ENCODE measurements at regions not wholly inside any gene's neighbourhood (a gene's known extent, or its start where the extent isn't known, plus 50 kb on each side); places are given as distances from the start of the nearest gene placed in this dataset.

DNA sequence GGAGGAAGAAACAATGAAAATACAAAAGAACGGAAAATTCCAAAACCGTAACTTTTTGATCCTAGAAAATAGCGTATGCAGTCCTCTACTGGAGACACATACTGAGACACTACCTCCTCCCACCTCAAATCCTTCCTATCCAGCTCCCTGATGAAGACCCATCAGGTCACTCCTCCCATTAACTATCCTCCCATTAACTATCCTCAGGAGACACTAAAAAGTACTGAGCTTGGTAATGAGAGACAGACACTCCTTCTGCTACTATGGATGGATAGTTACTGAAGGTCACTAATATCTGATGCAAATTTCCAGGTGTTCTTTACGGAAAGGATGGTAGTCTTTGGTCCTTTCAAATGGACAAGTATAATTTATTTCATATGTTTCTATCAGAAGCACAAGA lies 237.5 kb upstream of the BLID start:
- in situ Hi-C loops (cut with MboI; ENCODE audit: low pct_unique_long_range_greater_than_20kb, low sequenced_read_pairs, unreplicated experiment): no loop called here
- DNase-seq (ENCODE audit: low spot score): no peak
- TF ChIP-seq, protein P1, sequence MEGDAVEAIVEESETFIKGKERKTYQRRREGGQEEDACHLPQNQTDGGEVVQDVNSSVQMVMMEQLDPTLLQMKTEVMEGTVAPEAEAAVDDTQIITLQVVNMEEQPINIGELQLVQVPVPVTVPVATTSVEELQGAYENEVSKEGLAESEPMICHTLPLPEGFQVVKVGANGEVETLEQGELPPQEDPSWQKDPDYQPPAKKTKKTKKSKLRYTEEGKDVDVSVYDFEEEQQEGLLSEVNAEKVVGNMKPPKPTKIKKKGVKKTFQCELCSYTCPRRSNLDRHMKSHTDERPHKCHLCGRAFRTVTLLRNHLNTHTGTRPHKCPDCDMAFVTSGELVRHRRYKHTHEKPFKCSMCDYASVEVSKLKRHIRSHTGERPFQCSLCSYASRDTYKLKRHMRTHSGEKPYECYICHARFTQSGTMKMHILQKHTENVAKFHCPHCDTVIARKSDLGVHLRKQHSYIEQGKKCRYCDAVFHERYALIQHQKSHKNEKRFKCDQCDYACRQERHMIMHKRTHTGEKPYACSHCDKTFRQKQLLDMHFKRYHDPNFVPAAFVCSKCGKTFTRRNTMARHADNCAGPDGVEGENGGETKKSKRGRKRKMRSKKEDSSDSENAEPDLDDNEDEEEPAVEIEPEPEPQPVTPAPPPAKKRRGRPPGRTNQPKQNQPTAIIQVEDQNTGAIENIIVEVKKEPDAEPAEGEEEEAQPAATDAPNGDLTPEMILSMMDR (IDR thresholded peaks at IDR 0.05; ENCODE audit: extremely low read depth, insufficient read depth, missing control alignments): no peak

DNA sequence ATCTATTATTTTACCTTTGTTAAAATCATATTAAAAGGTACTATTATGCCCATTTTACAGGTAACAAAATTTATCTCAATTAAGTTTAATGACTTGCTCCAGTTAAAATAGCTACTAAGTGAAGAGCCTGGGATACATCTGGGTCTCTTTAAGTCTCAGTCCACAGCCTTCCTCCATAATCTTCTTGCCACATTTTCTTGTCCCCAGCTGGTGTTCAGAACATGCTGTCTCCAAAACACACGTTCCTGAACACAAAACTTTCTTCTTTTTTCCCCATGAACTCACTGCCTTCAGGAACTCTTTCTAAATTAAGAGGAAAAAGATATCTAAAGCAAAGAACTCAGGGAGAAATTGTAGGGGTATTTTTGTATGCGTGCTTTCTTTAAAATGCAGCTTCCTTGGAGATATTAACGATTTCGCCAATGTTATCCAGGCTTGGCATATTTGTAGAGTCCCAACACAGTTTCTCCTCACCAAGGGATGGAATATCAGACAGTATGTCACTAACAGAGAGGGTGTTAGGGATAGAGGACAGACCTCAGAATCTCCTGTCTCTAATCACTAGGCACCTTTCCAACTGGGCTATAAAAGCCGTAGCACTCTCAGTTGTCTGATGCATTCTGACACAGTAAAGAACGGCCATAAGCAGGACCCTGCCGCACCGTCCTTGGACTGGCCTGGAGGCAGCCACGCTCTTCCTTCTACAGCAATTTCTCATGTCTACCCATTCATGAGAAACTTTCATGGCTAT lies 232.8 kb upstream of the BLID start:
- DNase-seq (ENCODE audit: low spot score): no peak
- TF ChIP-seq, protein P1 (IDR thresholded peaks at IDR 0.05; ENCODE audit: extremely low read depth, insufficient read depth, missing control alignments): no peak
- in situ Hi-C loops (cut with MboI; ENCODE audit: low pct_unique_long_range_greater_than_20kb, low sequenced_read_pairs, unreplicated experiment): no loop called here

DNA sequence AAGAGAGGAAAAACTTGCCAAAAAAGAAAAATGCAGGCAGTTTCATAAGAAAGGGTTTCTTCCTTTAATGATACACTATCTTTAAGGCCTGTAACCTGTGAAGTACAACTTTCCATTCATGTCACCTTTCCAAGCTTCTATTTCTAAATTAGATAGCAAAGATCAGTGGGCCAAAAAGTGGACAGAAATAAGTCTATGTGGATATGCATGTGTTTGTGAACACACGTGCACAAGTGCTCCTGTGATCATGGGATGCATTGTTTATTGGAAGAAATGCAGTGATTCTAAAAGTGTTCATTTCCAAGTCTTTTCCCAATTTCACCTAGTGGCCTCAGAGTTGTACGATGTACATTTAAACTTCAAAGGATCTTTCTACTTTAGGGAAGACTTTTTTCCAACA lies 230.0 kb upstream of the BLID start:
- no peak for DNase-seq (ENCODE audit: low spot score)
- in situ Hi-C loops (cut with MboI; ENCODE audit: low pct_unique_long_range_greater_than_20kb, low sequenced_read_pairs, unreplicated experiment): no loop called here
- TF ChIP-seq, protein P1 (IDR thresholded peaks at IDR 0.05; ENCODE audit: extremely low read depth, insufficient read depth, missing control alignments): no peak

DNA sequence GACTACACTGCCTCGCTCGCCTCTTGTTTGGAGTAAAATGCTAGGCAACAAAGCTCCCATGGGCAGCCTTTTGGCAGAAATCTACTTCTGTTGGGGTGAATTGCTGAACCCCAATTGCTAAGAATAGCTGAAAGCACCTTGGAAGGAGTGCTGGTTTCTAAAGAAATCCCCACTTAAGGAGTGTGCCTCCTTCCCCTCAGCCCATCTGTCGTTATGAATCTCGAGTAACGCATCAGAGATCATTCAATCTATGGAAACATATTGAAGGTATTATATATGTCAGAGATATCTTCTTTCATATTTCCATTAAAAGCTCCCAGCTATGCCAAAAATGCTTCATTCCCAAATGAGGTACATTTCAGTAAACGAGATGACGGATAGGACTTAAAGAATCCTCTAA lies 229.6 kb upstream of the BLID start:
- in situ Hi-C loops (cut with MboI; ENCODE audit: low pct_unique_long_range_greater_than_20kb, low sequenced_read_pairs, unreplicated experiment): no loop called here
- TF ChIP-seq, protein P1 (IDR thresholded peaks at IDR 0.05; ENCODE audit: extremely low read depth, insufficient read depth, missing control alignments): no peak
- no peak for DNase-seq (ENCODE audit: low spot score)

DNA sequence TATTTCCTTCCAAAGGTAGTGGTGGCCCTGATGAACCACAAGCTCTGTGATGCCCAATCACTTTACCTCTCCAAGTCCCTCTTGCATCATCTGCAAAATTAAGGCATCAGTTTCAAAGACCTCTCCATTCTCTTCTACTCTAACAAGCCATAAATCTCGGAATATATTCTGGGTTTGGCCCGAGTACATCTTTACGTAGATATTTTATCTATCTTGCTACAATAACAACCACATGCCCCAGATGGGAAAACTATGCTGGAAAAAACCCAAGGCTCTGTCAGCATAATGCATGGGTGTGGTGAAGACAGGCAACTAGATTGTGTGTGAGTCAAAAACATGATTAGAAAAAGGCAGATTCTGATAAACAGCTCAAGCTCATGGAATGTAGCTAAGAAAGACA lies 228.2 kb upstream of the BLID start:
- in situ Hi-C loops (cut with MboI; ENCODE audit: low pct_unique_long_range_greater_than_20kb, low sequenced_read_pairs, unreplicated experiment): no loop called here
- no peak for DNase-seq (ENCODE audit: low spot score)
- TF ChIP-seq, protein P1 (IDR thresholded peaks at IDR 0.05; ENCODE audit: extremely low read depth, insufficient read depth, missing control alignments): no peak

DNA sequence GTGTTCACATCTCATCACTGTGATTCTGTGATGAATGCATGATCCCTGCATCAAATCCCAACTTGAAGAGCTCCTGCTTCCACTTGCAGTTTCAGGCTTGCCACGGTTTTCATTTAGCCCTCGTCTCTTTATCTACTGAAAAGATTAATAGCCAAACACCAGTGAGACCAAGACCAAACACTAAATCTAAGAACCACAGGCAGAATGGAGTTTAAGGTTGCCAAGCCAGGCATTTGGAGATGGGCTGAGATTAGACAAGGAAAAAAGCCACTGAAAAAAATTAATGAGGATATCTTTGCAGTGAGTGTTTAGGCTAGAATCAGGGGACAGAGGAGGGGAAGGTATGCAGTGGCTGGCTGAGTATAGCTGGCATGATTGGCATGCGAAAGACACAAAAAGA lies 227.2 kb upstream of the BLID start:
- no peak for DNase-seq (ENCODE audit: low spot score)
- in situ Hi-C loops (cut with MboI; ENCODE audit: low pct_unique_long_range_greater_than_20kb, low sequenced_read_pairs, unreplicated experiment): no loop called here
- TF ChIP-seq, protein P1 (IDR thresholded peaks at IDR 0.05; ENCODE audit: extremely low read depth, insufficient read depth, missing control alignments): no peak

Measured in GM13977 (cell line).